Hematopoietic multipotent progenitor cell treated with erythropoietin and hydrocortisone succinate and interleukin-3 and kit ligand, for 4 days (in vitro differentiated cells): ENCODE measurements at regions not wholly inside any gene's neighbourhood (a gene's known extent, or its start where the extent isn't known, plus 50 kb on each side); places are given as distances from the start of the nearest gene placed in this dataset.

ENCODE experiments used
- DNase-seq: peaks from one replicate; pipeline ENCODE4 v3.0.0-alpha.2; 2015

GRCh38 chr6:7960848-7961247 is 50.3 kb upstream of the TXNDC5 start:
- peak; percentile 67 for DNase-seq
